HCT116 (cell line): ENCODE measurements at regions not wholly inside any gene's neighbourhood (a gene's known extent, or its start where the extent isn't known, plus 50 kb on each side); places are given as distances from the start of the nearest gene placed in this dataset.

Source experiments
- ATAC-seq: fragments of 200-7000 bp; cut with Tn5 transposase; 2 replicates; pipeline ENCODE4 v1.9.1; 2020; ENCODE audit warnings: mild to moderate bottlenecking, moderate library complexity
- BruUV-seq: library from RNA; stranded (reverse); fragments of 400-500 nt; replicated peaks from 2 replicates; lab custom pipeline; 2021; lab: Mats Ljungman, UMichigan
- CTCF ChIA-PET: fragments of 300-600 bp; sonication (Branson Sonifier 250); formaldehyde crosslinking; loops from one replicate; lab custom pipeline; 2021; ENCODE audit warnings: antibody characterized with exemption; lab: Charles Lee
- POLR2A ChIA-PET: fragments of 300-600, 350-600 bp; sonication (Branson Sonifier 250); formaldehyde crosslinking; loops from one replicate; lab custom pipeline; 2021; ENCODE audit warnings: antibody characterized with exemption; lab: Charles Lee
- RAD21 ChIA-PET, 2 experiments: fragments of 300-600 bp; sonication (Branson Sonifier 250); formaldehyde crosslinking; loops; one replicate each; lab custom pipeline; 2023; ENCODE audit warnings: low total read pairs in 2 of 2; ENCODE audit not compliant: uncharacterized antibody in 2 of 2, unreplicated experiment in 2 of 2, low non-redundant PET in 1 of 2; lab: Charles Lee
- DNase-seq: peaks from one replicate; pipeline ENCODE4 v3.0.0-alpha.2; 2010; ENCODE audit warnings: low read depth, low spot score
- H2AFZ ChIP-seq: fragments of 200-600 bp; shearing (Covaris generic), sonication (generic); 2 replicates; pipeline ENCODE4 v1.6.1; 2017; ENCODE audit warnings: low read depth, mixed run types, mixed read lengths, antibody characterized with exemption, low read length; ENCODE audit not compliant: poor library complexity, severe bottlenecking
- H3K27ac ChIP-seq: 2 replicates; pipeline ENCODE4 v1.5.1; 2012; ENCODE audit warnings: low read depth, low read length
- H3K27me3 ChIP-seq: fragments of 200-600 bp; sonication (generic); 2 replicates; pipeline ENCODE4 v1.6.1; 2016; ENCODE audit warnings: mixed run types, low read length, mixed read lengths; ENCODE audit not compliant: insufficient read depth
- H3K36me3 ChIP-seq, 2 experiments: fragments of 200-500 bp in 1 of 2; fragments of 200-600 bp in 1 of 2; sonication (Bioruptor generic) in 1 of 2; sonication (generic) in 1 of 2; 2 replicates each; pipeline versions ENCODE4 v1.5.1 to v1.6.1; 2014 to 2016; ENCODE audit warnings: low read length in 2 of 2, inconsistent platforms in 1 of 2, mixed read lengths in 1 of 2, mixed run types in 1 of 2; ENCODE audit not compliant: insufficient read depth in 2 of 2, control insufficient read depth in 1 of 2
- H3K4me1 ChIP-seq, 2 experiments: fragments of 200-600 bp in 1 of 2; sonication (generic) in 1 of 2; 2 replicates each; pipeline versions ENCODE4 v1.5.1 to v1.6.1; 2012 to 2017; ENCODE audit warnings: low read length in 2 of 2, inconsistent platforms in 1 of 2, mild to moderate bottlenecking in 1 of 2, mixed read lengths in 1 of 2, mixed run types in 1 of 2, moderate library complexity in 1 of 2; ENCODE audit not compliant: insufficient read depth in 2 of 2, control insufficient read depth in 1 of 2
- H3K4me2 ChIP-seq: fragments of 200-600 bp; sonication (generic); 2 replicates; pipeline ENCODE4 v1.6.1; 2017; ENCODE audit warnings: mixed run types, low read length, mixed read lengths
- H3K4me3 ChIP-seq, 2 experiments: fragments of 200-600 bp in 1 of 2; sonication (generic) in 1 of 2; replicated peaks in 1 of 2; 2 replicates each; pipeline ENCODE4 v1.5.1; 2011 to 2016; ENCODE audit warnings: low read length in 2 of 2, control low read depth in 1 of 2, low read depth in 1 of 2, mild to moderate bottlenecking in 1 of 2, mixed read lengths in 1 of 2, mixed run types in 1 of 2
- H3K79me2 ChIP-seq: fragments of 200-600 bp; sonication (generic); 2 replicates; pipeline ENCODE4 v1.6.1; 2017; ENCODE audit warnings: mild to moderate bottlenecking, mixed run types, low read length, moderate library complexity, mixed read lengths; ENCODE audit not compliant: insufficient read depth
- H3K9ac ChIP-seq: fragments of 200-600 bp; sonication (generic); 2 replicates; pipeline ENCODE4 v1.6.1; 2016; ENCODE audit warnings: low read length, mixed read lengths
- H3K9me2 ChIP-seq: fragments of 200-600 bp; sonication (generic), shearing (Covaris generic); 2 replicates; pipeline ENCODE4 v1.6.1; 2017; ENCODE audit warnings: mixed run types, mild to moderate bottlenecking, moderate library complexity; ENCODE audit not compliant: insufficient read depth
- H3K9me3 ChIP-seq, 2 experiments: fragments of 200-500 bp in 1 of 2; fragments of 200-600 bp in 1 of 2; sonication (Bioruptor generic) in 1 of 2; sonication (generic) in 1 of 2; 2 replicates each; pipeline ENCODE4 v1.6.1; 2014 to 2017; ENCODE audit warnings: low read length in 2 of 2, mixed read lengths in 2 of 2, inconsistent platforms in 1 of 2, low read depth in 1 of 2, mild to moderate bottlenecking in 1 of 2, mixed run types in 1 of 2, moderate library complexity in 1 of 2; ENCODE audit not compliant: control insufficient read depth in 1 of 2, insufficient read depth in 1 of 2
- H4K20me1 ChIP-seq: fragments of 200-600 bp; sonication (generic), shearing (Covaris generic); 2 replicates; pipeline ENCODE4 v1.6.1; 2017; ENCODE audit warnings: mixed run types, mild to moderate bottlenecking, moderate library complexity; ENCODE audit not compliant: insufficient read depth
- CBX3 ChIP-seq: IDR thresholded peaks from 2 replicates; pipeline ENCODE4 v1.6.1; 2012; ENCODE audit warnings: low read depth
- CEBPB ChIP-seq: IDR thresholded peaks from 2 replicates; pipeline ENCODE4 v1.6.1; 2012; ENCODE audit warnings: low read depth
- ELF1 ChIP-seq: IDR thresholded peaks from 2 replicates; pipeline ENCODE4 v1.6.1; 2012; ENCODE audit warnings: low read depth, borderline replicate concordance
- EZH2phosphoT487 ChIP-seq: fragments of 200-600 bp; IDR thresholded peaks from 2 replicates; pipeline ENCODE4 v1.6.1; 2018; ENCODE audit warnings: antibody characterized with exemption, borderline replicate concordance
- FOSL1 ChIP-seq: IDR thresholded peaks from 2 replicates; pipeline ENCODE4 v1.6.1; 2012; ENCODE audit warnings: low read depth
- JUND ChIP-seq: IDR thresholded peaks from 2 replicates; pipeline ENCODE4 v1.6.1; 2012
- POLR2A ChIP-seq: IDR thresholded peaks from 2 replicates; pipeline ENCODE4 v1.7.0; 2011; ENCODE audit warnings: borderline replicate concordance; ENCODE audit not compliant: insufficient read depth, insufficient read length; ENCODE audit errors: extremely low read depth
- POLR2AphosphoS5 ChIP-seq: IDR thresholded peaks from 2 replicates; pipeline ENCODE4 v1.6.1; 2011; ENCODE audit warnings: mild to moderate bottlenecking, low read depth, low read length, moderate library complexity
- RAD21 ChIP-seq: IDR thresholded peaks from 2 replicates; pipeline ENCODE4 v1.6.1; 2012; ENCODE audit warnings: low read depth, mild to moderate bottlenecking
- SP1 ChIP-seq: IDR thresholded peaks from 2 replicates; pipeline ENCODE4 v1.6.1; 2012; ENCODE audit warnings: low read depth
- SRF ChIP-seq: IDR thresholded peaks from 2 replicates; pipeline ENCODE4 v1.6.1; 2012; ENCODE audit warnings: low read depth
- TCF7L2 ChIP-seq: IDR thresholded peaks from 2 replicates; pipeline ENCODE4 v1.7.0; 2011; ENCODE audit warnings: borderline replicate concordance, inconsistent platforms; ENCODE audit not compliant: insufficient read depth, insufficient read length; ENCODE audit errors: extremely low read depth
- YY1 ChIP-seq: IDR thresholded peaks from 2 replicates; pipeline ENCODE4 v1.6.1; 2011; ENCODE audit warnings: low read length, low read depth, moderate library complexity, mild to moderate bottlenecking; ENCODE audit not compliant: insufficient replicate concordance; ENCODE audit errors: extremely low read depth
- ZFX ChIP-seq: fragments of 450-650 bp; IDR thresholded peaks from 2 replicates; pipeline ENCODE4 v1.6.1; 2017
- intact Hi-C: fragments of 100-400 bp; cut with micrococcal nuclease; formaldehyde crosslinking; loops from 2 replicates; pipeline ENCODE4 v1.10.0; 2022
- TF ChIP-seq, protein P1 (sequence below), 3 experiments: fragments of 200-600 bp in 1 of 3; sonication (generic) in 1 of 3; IDR thresholded peaks in 2 of 3; conservative IDR thresholded peaks in 1 of 3; 2 replicates each; pipeline ENCODE4 v1.5.1; 2012 to 2017; ENCODE audit warnings: low read depth in 2 of 3, low read length in 2 of 3, antibody characterized with exemption in 1 of 3, borderline replicate concordance in 1 of 3, control low read depth in 1 of 3, mild to moderate bottlenecking in 1 of 3, mixed read lengths in 1 of 3, mixed run types in 1 of 3, moderate library complexity in 1 of 3; ENCODE audit not compliant: insufficient read depth in 1 of 3
- TF ChIP-seq, protein P2 (sequence below): IDR thresholded peaks from 2 replicates; pipeline ENCODE4 v1.6.1; 2012
- TF ChIP-seq, protein P3 (sequence below): IDR thresholded peaks from 2 replicates; pipeline ENCODE4 v1.6.1; 2012
- TF ChIP-seq, protein P4 (sequence below): IDR thresholded peaks from 2 replicates; pipeline ENCODE4 v1.6.1; 2012; ENCODE audit warnings: low read depth

DNA sequence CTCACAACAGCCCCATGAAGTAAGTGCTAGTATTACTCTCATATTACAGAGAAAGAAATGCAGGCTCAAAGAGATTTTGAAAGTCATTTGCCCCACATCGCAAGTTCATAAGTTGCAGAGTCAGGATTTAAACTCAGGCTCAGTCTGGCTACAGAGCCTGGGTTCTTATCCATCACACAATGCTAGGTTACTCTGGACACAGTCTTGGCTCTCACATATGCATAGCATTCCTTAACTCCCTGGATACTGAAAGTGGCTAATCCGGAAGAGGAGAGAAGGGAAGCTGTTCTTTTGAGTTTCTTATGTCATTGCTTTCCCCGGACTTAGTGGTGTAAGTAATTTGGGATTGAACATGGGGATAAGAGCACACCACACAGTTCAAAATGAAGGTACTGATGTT lies 357.4 kb upstream of the PLXNA2 start (continued):
- TF ChIP-seq, protein P1, sequence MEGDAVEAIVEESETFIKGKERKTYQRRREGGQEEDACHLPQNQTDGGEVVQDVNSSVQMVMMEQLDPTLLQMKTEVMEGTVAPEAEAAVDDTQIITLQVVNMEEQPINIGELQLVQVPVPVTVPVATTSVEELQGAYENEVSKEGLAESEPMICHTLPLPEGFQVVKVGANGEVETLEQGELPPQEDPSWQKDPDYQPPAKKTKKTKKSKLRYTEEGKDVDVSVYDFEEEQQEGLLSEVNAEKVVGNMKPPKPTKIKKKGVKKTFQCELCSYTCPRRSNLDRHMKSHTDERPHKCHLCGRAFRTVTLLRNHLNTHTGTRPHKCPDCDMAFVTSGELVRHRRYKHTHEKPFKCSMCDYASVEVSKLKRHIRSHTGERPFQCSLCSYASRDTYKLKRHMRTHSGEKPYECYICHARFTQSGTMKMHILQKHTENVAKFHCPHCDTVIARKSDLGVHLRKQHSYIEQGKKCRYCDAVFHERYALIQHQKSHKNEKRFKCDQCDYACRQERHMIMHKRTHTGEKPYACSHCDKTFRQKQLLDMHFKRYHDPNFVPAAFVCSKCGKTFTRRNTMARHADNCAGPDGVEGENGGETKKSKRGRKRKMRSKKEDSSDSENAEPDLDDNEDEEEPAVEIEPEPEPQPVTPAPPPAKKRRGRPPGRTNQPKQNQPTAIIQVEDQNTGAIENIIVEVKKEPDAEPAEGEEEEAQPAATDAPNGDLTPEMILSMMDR (IDR thresholded peaks at IDR 0.05 in 2 of 3, conservative IDR thresholded peaks at IDR 0.05 in 1 of 3; ENCODE audit: borderline replicate concordance in 1 of 3, insufficient read depth in 1 of 3, low read depth in 2 of 3, low read length in 2 of 3) = no peak
- TF ChIP-seq SRF = no peak

DNA sequence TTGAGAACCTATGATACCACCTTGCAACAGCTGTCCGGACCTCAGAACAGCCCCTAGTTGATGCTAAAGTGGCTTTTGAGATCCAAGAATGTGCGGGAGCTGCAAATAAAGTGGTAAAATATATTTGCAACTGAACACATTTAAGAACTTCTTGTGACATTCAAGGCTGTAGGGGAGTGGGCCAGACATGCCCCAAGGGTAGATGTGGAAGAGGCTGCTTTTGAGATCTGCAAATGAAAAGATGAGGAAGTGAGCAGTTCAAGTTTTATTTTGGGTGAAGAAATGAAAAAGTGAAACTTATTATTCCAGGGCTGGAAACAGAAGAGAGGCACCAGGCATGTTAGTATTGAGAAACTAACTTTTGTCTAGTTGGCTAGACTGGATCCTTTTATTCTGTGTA lies 359.5 kb upstream of the PLXNA2 start:
- CTCF ChIA-PET = no interaction called here
- no peak for DNase-seq
- intact Hi-C loops = no loop called here
- no peak for TF ChIP-seq FOSL1
- TF ChIP-seq CEBPB = no peak
- TF ChIP-seq, protein P2, sequence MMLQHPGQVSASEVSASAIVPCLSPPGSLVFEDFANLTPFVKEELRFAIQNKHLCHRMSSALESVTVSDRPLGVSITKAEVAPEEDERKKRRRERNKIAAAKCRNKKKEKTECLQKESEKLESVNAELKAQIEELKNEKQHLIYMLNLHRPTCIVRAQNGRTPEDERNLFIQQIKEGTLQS = no peak
- TF ChIP-seq POLR2AphosphoS5 = no peak
- TF ChIP-seq, protein P1 (IDR thresholded peaks at IDR 0.05 in 2 of 3, conservative IDR thresholded peaks at IDR 0.05 in 1 of 3; ENCODE audit: borderline replicate concordance in 1 of 3, insufficient read depth in 1 of 3, low read depth in 2 of 3, low read length in 2 of 3) = no peak
- TF ChIP-seq SRF = no peak
- TF ChIP-seq CBX3 = no peak
- TF ChIP-seq ZFX = no peak
- no peak for TF ChIP-seq YY1
- TF ChIP-seq POLR2A = no peak
- TF ChIP-seq, protein P3, sequence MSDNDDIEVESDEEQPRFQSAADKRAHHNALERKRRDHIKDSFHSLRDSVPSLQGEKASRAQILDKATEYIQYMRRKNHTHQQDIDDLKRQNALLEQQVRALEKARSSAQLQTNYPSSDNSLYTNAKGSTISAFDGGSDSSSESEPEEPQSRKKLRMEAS = no peak
- no peak for TF ChIP-seq EZH2phosphoT487
- TF ChIP-seq JUND = no peak
- TF ChIP-seq, protein P4, sequence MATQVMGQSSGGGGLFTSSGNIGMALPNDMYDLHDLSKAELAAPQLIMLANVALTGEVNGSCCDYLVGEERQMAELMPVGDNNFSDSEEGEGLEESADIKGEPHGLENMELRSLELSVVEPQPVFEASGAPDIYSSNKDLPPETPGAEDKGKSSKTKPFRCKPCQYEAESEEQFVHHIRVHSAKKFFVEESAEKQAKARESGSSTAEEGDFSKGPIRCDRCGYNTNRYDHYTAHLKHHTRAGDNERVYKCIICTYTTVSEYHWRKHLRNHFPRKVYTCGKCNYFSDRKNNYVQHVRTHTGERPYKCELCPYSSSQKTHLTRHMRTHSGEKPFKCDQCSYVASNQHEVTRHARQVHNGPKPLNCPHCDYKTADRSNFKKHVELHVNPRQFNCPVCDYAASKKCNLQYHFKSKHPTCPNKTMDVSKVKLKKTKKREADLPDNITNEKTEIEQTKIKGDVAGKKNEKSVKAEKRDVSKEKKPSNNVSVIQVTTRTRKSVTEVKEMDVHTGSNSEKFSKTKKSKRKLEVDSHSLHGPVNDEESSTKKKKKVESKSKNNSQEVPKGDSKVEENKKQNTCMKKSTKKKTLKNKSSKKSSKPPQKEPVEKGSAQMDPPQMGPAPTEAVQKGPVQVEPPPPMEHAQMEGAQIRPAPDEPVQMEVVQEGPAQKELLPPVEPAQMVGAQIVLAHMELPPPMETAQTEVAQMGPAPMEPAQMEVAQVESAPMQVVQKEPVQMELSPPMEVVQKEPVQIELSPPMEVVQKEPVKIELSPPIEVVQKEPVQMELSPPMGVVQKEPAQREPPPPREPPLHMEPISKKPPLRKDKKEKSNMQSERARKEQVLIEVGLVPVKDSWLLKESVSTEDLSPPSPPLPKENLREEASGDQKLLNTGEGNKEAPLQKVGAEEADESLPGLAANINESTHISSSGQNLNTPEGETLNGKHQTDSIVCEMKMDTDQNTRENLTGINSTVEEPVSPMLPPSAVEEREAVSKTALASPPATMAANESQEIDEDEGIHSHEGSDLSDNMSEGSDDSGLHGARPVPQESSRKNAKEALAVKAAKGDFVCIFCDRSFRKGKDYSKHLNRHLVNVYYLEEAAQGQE = no peak
- no peak for TF ChIP-seq SP1
- no peak for TF ChIP-seq RAD21
- no peak for TF ChIP-seq TCF7L2
- TF ChIP-seq ELF1 = no peak

More for the DNA sequence above, 359.5 kb upstream of the PLXNA2 start:
- RAD21 ChIA-PET = no interaction called here
- Histone ChIP-seq H4K20me1 (no peaks in the 10 kb centered on the region), H3K4me1 (no peaks in the 10 kb centered on the region), H3K79me2 (no peaks in the 10 kb centered on the region), H3K9ac (no peak overlapping the region), H3K36me3 (no peaks in the 10 kb centered on the region), H2AFZ (no peak overlapping the region), H3K9me3 (no peaks in the 10 kb centered on the region), H3K4me3 (no peak overlapping the region), H3K9me2 (no peaks in the 10 kb centered on the region), H3K27me3 (0 out of 2 replicates have a peak, but pooled peaks cover 3% of the 10 kb centered on the region), H3K4me2 (no peak overlapping the region), H3K27ac (no peak overlapping the region)
- POLR2A ChIA-PET = no interaction called here
- ATAC-seq = no peak
- no TSS peak for BruUV-seq
